SK-N-MC (cell line): ENCODE measurements at regions not wholly inside any gene's neighbourhood (a gene's known extent, or its start where the extent isn't known, plus 50 kb on each side); places are given as distances from the start of the nearest gene placed in this dataset.

Source experiments
- EZH2 ChIP-seq: fragments of 200-600 bp; sonication (generic); IDR thresholded peaks from one replicate; pipeline ENCODE4 v1.6.1; 2017; ENCODE audit warnings: antibody characterized with exemption
- FOXP2 ChIP-seq: optimal IDR thresholded peaks from 2 replicates; pipeline ENCODE3; 2011; ENCODE audit warnings: mild to moderate bottlenecking, moderate library complexity; ENCODE audit not compliant: insufficient read depth; ENCODE audit errors: extremely low read length, control extremely low read depth
- POLR2AphosphoS5 ChIP-seq: IDR thresholded peaks from 2 replicates; pipeline ENCODE4 v1.6.1; 2012; ENCODE audit warnings: mild to moderate bottlenecking, low read depth, low read length, borderline replicate concordance

DNA sequence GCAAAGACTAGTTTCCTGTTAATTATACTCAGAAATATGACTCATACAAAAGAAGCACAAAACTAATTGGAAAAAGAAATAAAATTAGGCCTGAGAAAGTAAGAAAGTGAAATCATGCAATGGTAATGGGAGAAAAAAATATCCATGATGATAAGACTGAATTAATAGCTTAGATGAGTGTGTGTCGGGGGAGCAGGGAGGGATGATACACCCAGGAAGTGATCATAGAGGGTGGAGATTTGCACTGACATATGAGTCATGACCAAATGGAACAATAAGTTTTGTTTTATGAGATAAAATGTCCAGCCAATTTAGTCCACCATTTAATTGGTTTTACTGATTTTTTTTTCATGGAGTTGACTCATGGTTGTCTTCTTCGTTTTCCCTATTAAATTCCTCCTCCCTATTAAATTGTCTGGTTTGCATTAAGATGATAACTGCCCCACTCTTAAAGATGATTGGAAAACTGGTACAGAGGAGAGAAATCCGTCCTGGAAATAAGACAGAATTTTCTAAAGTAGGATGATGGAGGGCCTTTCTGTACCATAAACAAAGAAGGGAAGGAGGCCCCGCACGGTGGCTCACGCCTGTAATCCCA, 111.7 kb upstream of the KCNJ6 start:
- no peak for TF ChIP-seq EZH2
- TF ChIP-seq POLR2AphosphoS5 = no peak
- no peak for TF ChIP-seq FOXP2
